Osteoblast (primary cell): ENCODE measurements at regions not wholly inside any gene's neighbourhood (a gene's known extent, or its start where the extent isn't known, plus 50 kb on each side); places are given as distances from the start of the nearest gene placed in this dataset.

Source experiments
- DNase-seq: peaks from one replicate; pipeline ENCODE4 v3.0.0; 2011; ENCODE audit warnings: low spot score, mixed read lengths; ENCODE audit not compliant: insufficient read length; ENCODE audit errors: missing footprints
- H2AFZ ChIP-seq: 2 replicates; pipeline ENCODE4 v1.6.0; 2011; ENCODE audit warnings: mild to moderate bottlenecking, low read length
- H3K27ac ChIP-seq: 2 replicates; pipeline ENCODE4 v1.5.1; 2011; ENCODE audit warnings: mild to moderate bottlenecking, low read depth, low read length, moderate library complexity
- H3K27me3 ChIP-seq: 2 replicates; pipeline ENCODE4 v1.6.0; 2012; ENCODE audit warnings: mild to moderate bottlenecking, control low read depth, inconsistent platforms, low read length, moderate library complexity; ENCODE audit not compliant: insufficient read depth
- H3K36me3 ChIP-seq: 2 replicates; pipeline ENCODE4 v1.5.1; 2011; ENCODE audit warnings: mild to moderate bottlenecking, low read length, control low read depth, moderate library complexity; ENCODE audit not compliant: insufficient read depth
- H3K4me1 ChIP-seq: 2 replicates; pipeline ENCODE4 v1.5.1; 2011; ENCODE audit warnings: mild to moderate bottlenecking, low read length, control low read depth, moderate library complexity; ENCODE audit not compliant: insufficient read depth
- H3K4me2 ChIP-seq: 2 replicates; pipeline ENCODE4 v1.6.0; 2011; ENCODE audit warnings: mild to moderate bottlenecking, low read length; ENCODE audit not compliant: insufficient read depth
- H3K4me3 ChIP-seq: fragments of 200-600 bp; sonication (generic); 3 replicates; pipeline ENCODE4 v1.5.1; 2012; ENCODE audit warnings: mild to moderate bottlenecking, low read length, inconsistent platforms; ENCODE audit not compliant: insufficient read depth
- H3K79me2 ChIP-seq: 2 replicates; pipeline ENCODE4 v1.6.0; 2012; ENCODE audit warnings: mild to moderate bottlenecking, low read length, control low read depth, inconsistent platforms; ENCODE audit not compliant: insufficient read depth
- H3K9me3 ChIP-seq: 2 replicates; pipeline ENCODE4 v1.5.1; 2011; ENCODE audit warnings: low read depth, low read length, control low read depth
- H4K20me1 ChIP-seq: 2 replicates; pipeline ENCODE4 v1.6.0; 2012; ENCODE audit warnings: mild to moderate bottlenecking, low read length, control low read depth; ENCODE audit not compliant: insufficient read depth
- TF ChIP-seq, protein P1 (sequence below): IDR thresholded peaks from 2 replicates; pipeline ENCODE4 v1.5.1; 2011; ENCODE audit warnings: mild to moderate bottlenecking, low read depth, low read length, moderate library complexity; ENCODE audit errors: extremely low read depth

DNA sequence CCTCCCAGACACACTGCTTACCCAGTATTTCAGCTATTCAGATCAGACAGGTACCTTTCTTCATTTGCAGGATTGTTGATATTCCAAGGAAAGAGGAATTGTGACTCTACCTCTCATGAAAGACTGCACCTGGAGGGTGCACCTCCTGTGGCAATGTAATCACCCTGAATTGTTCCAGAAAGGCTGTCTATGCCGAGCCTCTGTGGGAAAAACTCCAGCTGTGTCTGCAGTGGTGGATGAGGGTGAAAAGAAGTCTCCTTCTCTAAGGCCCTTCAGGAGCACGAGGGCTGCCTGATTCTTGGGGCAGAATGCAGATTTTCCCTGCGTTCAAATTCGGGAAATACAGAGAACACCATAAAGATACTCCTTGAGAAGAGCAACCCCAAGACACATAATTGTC lies 108.2 kb upstream of the ADAMTS3 start:
- Histone ChIP-seq H3K27ac (no peak overlapping the region), H3K4me2 (no peak overlapping the region), H3K79me2 (no peaks in the 10 kb centered on the region), H3K9me3 (no peaks in the 10 kb centered on the region), H3K36me3 (no peaks in the 10 kb centered on the region), H3K4me3 (no peak overlapping the region), H3K4me1 (no peaks in the 10 kb centered on the region), H3K27me3 (no peaks in the 10 kb centered on the region), H4K20me1 (no peaks in the 10 kb centered on the region), H2AFZ (no peak overlapping the region)
- TF ChIP-seq, protein P1, sequence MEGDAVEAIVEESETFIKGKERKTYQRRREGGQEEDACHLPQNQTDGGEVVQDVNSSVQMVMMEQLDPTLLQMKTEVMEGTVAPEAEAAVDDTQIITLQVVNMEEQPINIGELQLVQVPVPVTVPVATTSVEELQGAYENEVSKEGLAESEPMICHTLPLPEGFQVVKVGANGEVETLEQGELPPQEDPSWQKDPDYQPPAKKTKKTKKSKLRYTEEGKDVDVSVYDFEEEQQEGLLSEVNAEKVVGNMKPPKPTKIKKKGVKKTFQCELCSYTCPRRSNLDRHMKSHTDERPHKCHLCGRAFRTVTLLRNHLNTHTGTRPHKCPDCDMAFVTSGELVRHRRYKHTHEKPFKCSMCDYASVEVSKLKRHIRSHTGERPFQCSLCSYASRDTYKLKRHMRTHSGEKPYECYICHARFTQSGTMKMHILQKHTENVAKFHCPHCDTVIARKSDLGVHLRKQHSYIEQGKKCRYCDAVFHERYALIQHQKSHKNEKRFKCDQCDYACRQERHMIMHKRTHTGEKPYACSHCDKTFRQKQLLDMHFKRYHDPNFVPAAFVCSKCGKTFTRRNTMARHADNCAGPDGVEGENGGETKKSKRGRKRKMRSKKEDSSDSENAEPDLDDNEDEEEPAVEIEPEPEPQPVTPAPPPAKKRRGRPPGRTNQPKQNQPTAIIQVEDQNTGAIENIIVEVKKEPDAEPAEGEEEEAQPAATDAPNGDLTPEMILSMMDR, result no peak
- no peak for DNase-seq

DNA sequence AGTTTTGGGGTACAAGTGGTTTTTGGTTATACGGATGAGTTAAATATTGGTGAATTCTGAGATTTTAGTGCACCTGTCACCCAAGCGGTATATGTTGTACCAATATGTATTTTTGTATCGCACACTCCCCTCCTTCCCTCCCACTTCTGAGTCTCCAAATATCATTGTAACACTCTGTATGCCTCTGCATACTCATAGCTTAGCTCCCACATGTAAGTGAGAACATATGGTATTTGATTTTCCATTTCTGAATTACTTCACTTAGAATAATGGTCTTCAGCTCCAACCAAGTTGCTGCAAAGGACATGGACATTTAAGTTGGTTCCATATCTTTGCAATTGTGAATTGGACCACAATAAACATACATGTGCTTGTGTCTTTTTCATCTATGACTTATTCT lies 103.0 kb upstream of the ADAMTS3 start:
- no peaks in the 10 kb centered on the region for H4K20me1 ChIP-seq
- TF ChIP-seq, protein P1, result no peak
- H2AFZ ChIP-seq, result no peak overlapping the region
- no peak overlapping the region for H3K4me2 ChIP-seq
- H3K27me3 ChIP-seq, result no peaks in the 10 kb centered on the region
- H3K4me3 ChIP-seq, result no peak overlapping the region
- H3K27ac ChIP-seq, result no peak overlapping the region
- DNase-seq, result no peak
- no peaks in the 10 kb centered on the region for H3K9me3 ChIP-seq
- no peaks in the 10 kb centered on the region for H3K4me1 ChIP-seq
- H3K79me2 ChIP-seq, result no peaks in the 10 kb centered on the region
- no peaks in the 10 kb centered on the region for H3K36me3 ChIP-seq

DNA sequence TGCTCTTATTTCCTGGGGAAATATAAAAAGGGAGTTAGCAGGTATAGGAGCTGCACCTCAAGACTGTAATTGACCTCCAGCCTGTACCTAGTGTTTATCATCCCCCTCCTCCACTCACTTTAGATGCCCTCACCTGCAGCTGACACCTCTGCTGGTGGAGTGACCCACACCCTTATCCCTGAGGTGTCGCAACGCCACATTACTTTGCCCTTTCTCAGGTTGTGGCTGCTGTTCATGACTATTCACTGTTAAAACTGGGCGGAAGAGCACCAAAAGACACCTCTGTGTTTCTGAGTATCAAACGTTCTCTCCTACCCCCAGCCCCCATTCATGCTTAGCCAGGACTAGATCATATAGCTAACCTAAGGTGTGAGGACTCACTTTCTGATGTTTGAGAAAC lies 101.5 kb upstream of the ADAMTS3 start:
- no peaks in the 10 kb centered on the region for H3K4me1 ChIP-seq
- no peak overlapping the region for H3K27ac ChIP-seq
- no peaks in the 10 kb centered on the region for H4K20me1 ChIP-seq
- TF ChIP-seq, protein P1, result no peak
- H3K9me3 ChIP-seq, result no peaks in the 10 kb centered on the region
- no peak overlapping the region for H2AFZ ChIP-seq
- H3K4me2 ChIP-seq, result no peak overlapping the region
- H3K27me3 ChIP-seq, result peaks cover 2% of the 10 kb centered on the region
- H3K79me2 ChIP-seq, result no peaks in the 10 kb centered on the region
- H3K36me3 ChIP-seq, result no peaks in the 10 kb centered on the region
- DNase-seq, result no peak
- no peak overlapping the region for H3K4me3 ChIP-seq

DNA sequence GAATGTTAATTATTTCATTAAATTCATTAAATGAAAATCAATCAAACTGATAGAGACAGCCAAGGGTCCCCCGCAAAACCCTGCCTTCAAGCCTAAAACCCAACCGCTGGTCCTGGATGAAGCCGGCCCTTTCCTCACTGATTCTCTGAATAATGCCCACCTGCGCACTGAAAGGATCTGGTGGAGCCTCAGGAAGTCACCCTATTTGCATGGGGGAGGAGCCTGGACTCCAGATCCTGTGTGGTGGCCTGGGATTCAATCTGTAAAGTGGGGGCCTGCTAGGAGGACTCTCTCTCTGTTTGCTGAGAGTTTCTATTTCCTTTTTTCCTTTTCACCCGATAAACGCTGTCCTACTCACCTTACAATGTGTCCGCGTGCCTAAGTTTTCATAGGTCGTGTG lies 97.9 kb upstream of the ADAMTS3 start:
- no peak overlapping the region for H3K4me3 ChIP-seq
- H3K4me1 ChIP-seq, result no peaks in the 10 kb centered on the region
- no peak overlapping the region for H3K4me2 ChIP-seq
- no peaks in the 10 kb centered on the region for H3K79me2 ChIP-seq
- H3K27me3 ChIP-seq, result peaks cover 6% of the 10 kb centered on the region
- H3K9me3 ChIP-seq, result no peaks in the 10 kb centered on the region
- no peaks in the 10 kb centered on the region for H3K36me3 ChIP-seq
- TF ChIP-seq, protein P1, result no peak
- H2AFZ ChIP-seq, result no peak overlapping the region
- no peak overlapping the region for H3K27ac ChIP-seq
- DNase-seq, result no peak
- H4K20me1 ChIP-seq, result no peaks in the 10 kb centered on the region
